ENCODE measurements at regions not wholly inside any gene's neighbourhood (a gene's known extent, or its start where the extent isn't known, plus 50 kb on each side); places are given as distances from the start of the nearest gene placed in this dataset.

DNA sequence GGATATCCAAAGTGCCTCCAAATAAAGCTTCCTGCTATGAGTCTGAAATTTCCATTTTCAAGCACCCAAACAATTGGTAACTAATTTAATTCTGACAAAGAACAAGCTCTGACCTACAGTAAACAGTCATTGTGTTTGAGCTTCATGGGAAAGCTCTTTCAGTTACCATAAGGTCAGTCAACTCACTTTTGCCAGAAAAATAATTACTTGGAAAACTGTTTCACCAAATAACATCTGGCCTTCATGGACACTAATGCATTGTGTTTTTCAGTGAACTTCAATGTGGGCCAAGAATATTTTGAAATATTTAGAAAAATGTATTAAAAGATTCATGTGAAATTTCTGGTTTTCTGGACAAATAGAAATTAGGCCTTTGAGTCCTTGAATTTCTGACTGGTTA lies 369.9 kb downstream of the GALR1 start:
- no peak overlapping the region for H3K9ac ChIP-seq (ENCODE audit: low read depth, low read length, poor library complexity)

DNA sequence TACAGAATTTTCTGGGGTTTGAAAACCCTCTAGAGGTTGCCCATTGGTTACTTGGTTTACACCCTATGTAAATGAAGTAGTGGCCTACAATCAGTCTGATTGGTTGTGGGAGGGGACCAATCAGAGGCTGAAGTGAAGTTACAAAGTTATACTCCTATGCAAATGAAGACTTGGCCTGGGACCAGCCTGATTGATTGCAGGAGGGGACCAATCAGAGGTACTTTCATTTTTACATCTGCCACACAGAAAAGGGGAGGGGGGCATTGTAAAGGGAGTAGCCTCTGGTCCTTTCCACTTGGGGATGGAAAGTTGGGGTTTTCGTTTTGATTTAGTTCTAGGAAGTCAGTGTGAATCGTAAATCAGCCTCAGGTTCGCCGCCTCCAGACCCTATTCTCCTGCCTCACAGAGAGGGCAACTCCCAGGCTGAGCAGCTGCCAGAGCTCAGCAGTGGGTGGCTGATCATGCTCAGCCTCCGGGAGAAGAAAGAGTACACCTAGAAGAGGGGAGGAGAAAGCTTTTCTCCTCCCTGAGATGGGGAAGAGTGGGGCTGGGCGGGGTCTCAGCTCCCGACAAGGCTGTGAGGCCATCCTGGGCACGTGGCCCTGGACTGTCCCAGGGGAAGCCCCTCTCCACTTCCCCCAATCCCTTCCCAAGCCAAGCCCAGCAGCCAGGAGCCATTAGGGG lies 372.5 kb downstream of the GALR1 start:
- no CpG with 5 or more reads among the region's 8 CpGs for WGBS, 2 donors (ENCODE audit: extremely low coverage in 2 of 2, insufficient read length in 2 of 2, insufficient replicate concordance in 1 of 2)
- Histone ChIP-seq H2BK5ac (ENCODE audit: low read length) (no peak overlapping the region), H2BK120ac (ENCODE audit: low read depth, low read length) (no peak overlapping the region), H3K79me1 (ENCODE audit: low read depth, low read length) (no peaks in the 10 kb centered on the region), H3K14ac (ENCODE audit: low read length) (no peak overlapping the region), H3K27ac (replicated peaks; ENCODE audit: low read length) (no peak overlapping the region), H2BK15ac (ENCODE audit: low read length) (no peak overlapping the region), H2AK5ac (ENCODE audit: low read depth, low read length) (no peak overlapping the region), H3K9ac (ENCODE audit: low read depth, low read length, poor library complexity) (no peak overlapping the region), H3K36me3 (replicated peaks in 1 of 2; ENCODE audit: control insufficient read depth in 2 of 2, insufficient read depth in 2 of 2, low read length in 2 of 2) (no peaks in the 10 kb centered on the region), H3K4ac (ENCODE audit: low read length) (no peak overlapping the region), H4K91ac (ENCODE audit: low read depth, low read length, poor library complexity) (no peak overlapping the region), H3K4me1 (ENCODE audit: control insufficient read depth in 2 of 2, insufficient read depth in 1 of 2, low read depth in 1 of 2, low read length in 2 of 2) (no peaks in the 10 kb centered on the region), H3K4me2 (ENCODE audit: insufficient read depth, low read length, poor library complexity, severe bottlenecking) (no peak overlapping the region), H2BK12ac (ENCODE audit: low read length) (no peak overlapping the region), H3K4me3 (ENCODE audit: low read length in 2 of 2) (peak overlapping the region in 1 of 2 donors; percentile 30), H3K18ac (ENCODE audit: low read length) (no peak overlapping the region), H3K27me3 (ENCODE audit: control insufficient read depth in 3 of 3, insufficient read depth in 3 of 3, low read depth in 1 of 3, low read length in 3 of 3) (no peaks in the 10 kb centered on the region), H4K8ac (ENCODE audit: low read depth, low read length) (no peak overlapping the region), H3K23ac (ENCODE audit: low read depth, low read length, poor library complexity) (no peak overlapping the region), H3K9me3 (replicated peaks in 1 of 2; ENCODE audit: control insufficient read depth in 2 of 2, insufficient read depth in 1 of 2, low read depth in 1 of 2, low read length in 2 of 2) (peaks cover 0 to 2% of the 10 kb centered on the region in 2 donors), H2AFZ (ENCODE audit: low read length) (peak overlapping the region; percentile 22)
- DNase-seq (ENCODE audit: low spot score) = no peak

More for the DNA sequence above, 369.9 kb downstream of the GALR1 start:
- H3K4ac ChIP-seq (ENCODE audit: low read length) = no peak overlapping the region
- H3K18ac ChIP-seq (ENCODE audit: low read length) = no peak overlapping the region
- H3K4me2 ChIP-seq (ENCODE audit: insufficient read depth, low read length, poor library complexity, severe bottlenecking) = no peak overlapping the region
- no peak overlapping the region for H4K91ac ChIP-seq (ENCODE audit: low read depth, low read length, poor library complexity)
- no peak overlapping the region for H3K23ac ChIP-seq (ENCODE audit: low read depth, low read length, poor library complexity)
- no peak overlapping the region for H3K27ac ChIP-seq (replicated peaks; ENCODE audit: low read length)
- H3K36me3 ChIP-seq (replicated peaks in 1 of 2; ENCODE audit: control insufficient read depth in 2 of 2, insufficient read depth in 2 of 2, low read length in 2 of 2) = no peaks in the 10 kb centered on the region
- no peak overlapping the region for H3K4me3 ChIP-seq (ENCODE audit: low read length in 2 of 2)
- no peak overlapping the region for H2AFZ ChIP-seq (ENCODE audit: low read length)
- H2BK120ac ChIP-seq (ENCODE audit: low read depth, low read length) = no peak overlapping the region
- H3K79me1 ChIP-seq (ENCODE audit: low read depth, low read length) = no peaks in the 10 kb centered on the region
- H2BK5ac ChIP-seq (ENCODE audit: low read length) = no peak overlapping the region
- H3K27me3 ChIP-seq (ENCODE audit: control insufficient read depth in 3 of 3, insufficient read depth in 3 of 3, low read depth in 1 of 3, low read length in 3 of 3) = no peaks in the 10 kb centered on the region
- no peak overlapping the region for H2AK5ac ChIP-seq (ENCODE audit: low read depth, low read length)
- DNase-seq (ENCODE audit: low spot score) = no peak
- H4K8ac ChIP-seq (ENCODE audit: low read depth, low read length) = no peak overlapping the region
- no peak overlapping the region for H3K14ac ChIP-seq (ENCODE audit: low read length)
- H3K4me1 ChIP-seq (ENCODE audit: control insufficient read depth in 2 of 2, insufficient read depth in 1 of 2, low read depth in 1 of 2, low read length in 2 of 2) = no peaks in the 10 kb centered on the region
- no peak overlapping the region for H2BK15ac ChIP-seq (ENCODE audit: low read length)
- peaks cover 0 to 2% of the 10 kb centered on the region in 2 donors for H3K9me3 ChIP-seq (replicated peaks in 1 of 2; ENCODE audit: control insufficient read depth in 2 of 2, insufficient read depth in 1 of 2, low read depth in 1 of 2, low read length in 2 of 2)
- H2BK12ac ChIP-seq (ENCODE audit: low read length) = no peak overlapping the region

GRCh38 chr18:77632758-77633157 lies 383.1 kb downstream of the GALR1 start:
- Histone ChIP-seq H3K18ac (ENCODE audit: low read length) (no peak overlapping the region), H3K79me1 (ENCODE audit: low read depth, low read length) (no peaks in the 10 kb centered on the region), H3K36me3 (replicated peaks in 1 of 2; ENCODE audit: control insufficient read depth in 2 of 2, insufficient read depth in 2 of 2, low read length in 2 of 2) (no peaks in the 10 kb centered on the region), H2BK120ac (ENCODE audit: low read depth, low read length) (no peak overlapping the region), H2BK15ac (ENCODE audit: low read length) (no peak overlapping the region), H3K4me1 (ENCODE audit: control insufficient read depth in 2 of 2, insufficient read depth in 1 of 2, low read depth in 1 of 2, low read length in 2 of 2) (peaks cover 0 to 6% of the 10 kb centered on the region in 2 donors), H3K4ac (ENCODE audit: low read length) (no peak overlapping the region), H4K8ac (ENCODE audit: low read depth, low read length) (no peak overlapping the region), H3K4me2 (ENCODE audit: insufficient read depth, low read length, poor library complexity, severe bottlenecking) (no peak overlapping the region), H3K14ac (ENCODE audit: low read length) (no peak overlapping the region), H3K27ac (replicated peaks; ENCODE audit: low read length) (no peak overlapping the region), H2AK5ac (ENCODE audit: low read depth, low read length) (no peak overlapping the region), H3K9ac (ENCODE audit: low read depth, low read length, poor library complexity) (no peak overlapping the region), H3K23ac (ENCODE audit: low read depth, low read length, poor library complexity) (no peak overlapping the region), H2BK12ac (ENCODE audit: low read length) (no peak overlapping the region), H3K27me3 (ENCODE audit: control insufficient read depth in 3 of 3, insufficient read depth in 3 of 3, low read depth in 1 of 3, low read length in 3 of 3) (no peaks in the 10 kb centered on the region), H3K4me3 (ENCODE audit: low read length in 2 of 2) (no peak overlapping the region), H3K9me3 (replicated peaks in 1 of 2; ENCODE audit: control insufficient read depth in 2 of 2, insufficient read depth in 1 of 2, low read depth in 1 of 2, low read length in 2 of 2) (no peaks in the 10 kb centered on the region), H2AFZ (ENCODE audit: low read length) (no peak overlapping the region), H2BK5ac (ENCODE audit: low read length) (no peak overlapping the region), H4K91ac (ENCODE audit: low read depth, low read length, poor library complexity) (no peak overlapping the region)
- no CpG with 5 or more reads among the region's 8 CpGs for WGBS, 2 donors (ENCODE audit: extremely low coverage in 2 of 2, insufficient read length in 2 of 2, insufficient replicate concordance in 1 of 2)
- DNase-seq (ENCODE audit: low spot score) = no peak

GRCh38 chr18:77634494-77634893 lies 384.8 kb downstream of the GALR1 start:
- no peak overlapping the region for H3K18ac ChIP-seq (ENCODE audit: low read length)
- no peak overlapping the region for H3K4me2 ChIP-seq (ENCODE audit: insufficient read depth, low read length, poor library complexity, severe bottlenecking)
- no CpG with 5 or more reads among the region's 7 CpGs for WGBS, 2 donors (ENCODE audit: extremely low coverage in 2 of 2, insufficient read length in 2 of 2, insufficient replicate concordance in 1 of 2)
- no peak overlapping the region for H2AFZ ChIP-seq (ENCODE audit: low read length)
- H3K14ac ChIP-seq (ENCODE audit: low read length) = no peak overlapping the region
- no peak overlapping the region for H4K8ac ChIP-seq (ENCODE audit: low read depth, low read length)
- no peak overlapping the region for H3K4me3 ChIP-seq (ENCODE audit: low read length in 2 of 2)
- H4K91ac ChIP-seq (ENCODE audit: low read depth, low read length, poor library complexity) = no peak overlapping the region
- no peak overlapping the region for H2BK5ac ChIP-seq (ENCODE audit: low read length)
- no peaks in the 10 kb centered on the region for H3K9me3 ChIP-seq (replicated peaks in 1 of 2; ENCODE audit: control insufficient read depth in 2 of 2, insufficient read depth in 1 of 2, low read depth in 1 of 2, low read length in 2 of 2)
- no peak overlapping the region for H3K27ac ChIP-seq (replicated peaks; ENCODE audit: low read length)
- H3K79me1 ChIP-seq (ENCODE audit: low read depth, low read length) = no peaks in the 10 kb centered on the region
- H2AK5ac ChIP-seq (ENCODE audit: low read depth, low read length) = no peak overlapping the region
- H2BK12ac ChIP-seq (ENCODE audit: low read length) = no peak overlapping the region
- peaks cover 0 to 6% of the 10 kb centered on the region in 2 donors for H3K4me1 ChIP-seq (ENCODE audit: control insufficient read depth in 2 of 2, insufficient read depth in 1 of 2, low read depth in 1 of 2, low read length in 2 of 2)
- H2BK15ac ChIP-seq (ENCODE audit: low read length) = no peak overlapping the region
- H2BK120ac ChIP-seq (ENCODE audit: low read depth, low read length) = no peak overlapping the region
- H3K9ac ChIP-seq (ENCODE audit: low read depth, low read length, poor library complexity) = no peak overlapping the region
- H3K27me3 ChIP-seq (ENCODE audit: control insufficient read depth in 3 of 3, insufficient read depth in 3 of 3, low read depth in 1 of 3, low read length in 3 of 3) = no peaks in the 10 kb centered on the region
- DNase-seq (ENCODE audit: low spot score) = no peak
- no peak overlapping the region for H3K4ac ChIP-seq (ENCODE audit: low read length)
- H3K36me3 ChIP-seq (replicated peaks in 1 of 2; ENCODE audit: control insufficient read depth in 2 of 2, insufficient read depth in 2 of 2, low read length in 2 of 2) = no peaks in the 10 kb centered on the region
- H3K23ac ChIP-seq (ENCODE audit: low read depth, low read length, poor library complexity) = no peak overlapping the region

Data from neuronal stem cell (in vitro differentiated cells).